ENCODE measurements at regions not wholly inside any gene's neighbourhood (a gene's known extent, or its start where the extent isn't known, plus 50 kb on each side); places are given as distances from the start of the nearest gene placed in this dataset.

- Histone ChIP-seq H3K36me3 (ENCODE audit: insufficient read depth, insufficient read length, low read length) (no peaks in the 10 kb centered on the region), H3K4me3 (ENCODE audit: insufficient read length, low read depth) (no peak overlapping the region), H3K9ac (ENCODE audit: insufficient read length, low read depth) (no peak overlapping the region), H3K27me3 (ENCODE audit: insufficient read depth, insufficient read length) (no peaks in the 10 kb centered on the region), H3K9me3 (ENCODE audit: insufficient read depth, low read length) (peaks cover 4% of the 10 kb centered on the region; the same call in 1 of the 2 replicates), H3K4me1 (ENCODE audit: insufficient read depth, insufficient read length) (no peaks in the 10 kb centered on the region)
- TF ChIP-seq ZNF274 (IDR thresholded peaks at IDR 0.05; ENCODE audit: low read depth, low read length): no peak
- no peak for TF ChIP-seq SUZ12 (IDR thresholded peaks at IDR 0.05; ENCODE audit: extremely low read depth, insufficient read depth, insufficient read length)
- TF ChIP-seq YY1 (IDR thresholded peaks at IDR 0.05; ENCODE audit: insufficient read depth, insufficient read length): no peak
- no peak for DNase-seq (ENCODE audit: low read depth, low spot score)
Observed at GRCh38 chr2:12636837-12637581, 79.7 kb upstream of the TRIB2 start.

DNA sequence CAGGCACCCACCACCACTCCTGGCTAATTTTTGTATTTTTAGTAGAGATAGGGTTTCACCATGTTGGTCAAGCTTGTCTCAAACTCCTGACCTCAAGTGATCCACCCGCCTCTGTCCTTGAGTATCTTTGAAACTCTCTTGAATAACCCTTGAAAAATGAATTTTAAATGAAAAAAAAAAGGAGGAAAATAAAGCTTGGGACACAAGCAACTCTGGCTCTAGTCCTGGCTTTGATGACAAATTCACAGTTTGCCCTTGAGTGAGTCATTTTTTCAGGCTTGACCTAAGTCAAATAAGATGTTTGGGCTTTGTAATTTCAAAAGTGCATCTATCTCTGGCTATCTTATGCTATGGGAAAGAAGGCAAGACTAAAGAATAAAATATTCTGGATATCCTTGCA is 79.0 kb upstream of the TRIB2 start:
- Histone ChIP-seq H3K36me3 (ENCODE audit: insufficient read depth, insufficient read length, low read length) (no peaks in the 10 kb centered on the region), H3K9ac (ENCODE audit: insufficient read length, low read depth) (no peak overlapping the region), H3K4me1 (ENCODE audit: insufficient read depth, insufficient read length) (no peaks in the 10 kb centered on the region), H3K27me3 (ENCODE audit: insufficient read depth, insufficient read length) (no peaks in the 10 kb centered on the region), H3K9me3 (ENCODE audit: insufficient read depth, low read length) (no peaks in the 10 kb centered on the region; the same call in 1 of the 2 replicates), H3K4me3 (ENCODE audit: insufficient read length, low read depth) (no peak overlapping the region)
- DNase-seq (ENCODE audit: low read depth, low spot score): no peak
- no peak for TF ChIP-seq ZNF274 (IDR thresholded peaks at IDR 0.05; ENCODE audit: low read depth, low read length)
- TF ChIP-seq SUZ12 (IDR thresholded peaks at IDR 0.05; ENCODE audit: extremely low read depth, insufficient read depth, insufficient read length): no peak
- TF ChIP-seq YY1 (IDR thresholded peaks at IDR 0.05; ENCODE audit: insufficient read depth, insufficient read length): no peak

DNA sequence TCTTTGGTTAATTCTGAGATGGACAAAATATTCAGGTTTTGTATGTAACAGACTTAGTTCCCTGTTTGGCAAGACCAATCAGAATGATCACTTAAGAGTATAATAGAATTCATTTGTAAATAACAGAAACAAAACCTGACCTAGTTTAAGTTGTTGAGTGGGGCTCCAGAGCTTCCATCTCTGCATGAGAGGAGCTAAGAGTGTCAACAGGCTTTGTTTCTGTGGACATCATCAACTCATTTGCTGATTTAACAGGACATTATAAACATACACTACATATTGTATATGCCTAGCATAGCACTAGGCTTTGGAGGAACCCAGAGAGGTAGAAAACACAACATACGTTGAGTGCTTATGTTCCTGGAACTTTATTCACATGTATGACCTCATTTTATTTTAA is 75.3 kb upstream of the TRIB2 start:
- H3K4me3 ChIP-seq (ENCODE audit: insufficient read length, low read depth): no peak overlapping the region
- no peaks in the 10 kb centered on the region for H3K27me3 ChIP-seq (ENCODE audit: insufficient read depth, insufficient read length)
- peaks cover 10% of the 10 kb centered on the region; the same call in 1 of the 2 replicates for H3K9me3 ChIP-seq (ENCODE audit: insufficient read depth, low read length)
- TF ChIP-seq ZNF274 (IDR thresholded peaks at IDR 0.05; ENCODE audit: low read depth, low read length) (no peak), SUZ12 (IDR thresholded peaks at IDR 0.05; ENCODE audit: extremely low read depth, insufficient read depth, insufficient read length) (no peak), YY1 (IDR thresholded peaks at IDR 0.05; ENCODE audit: insufficient read depth, insufficient read length) (no peak)
- H3K4me1 ChIP-seq (ENCODE audit: insufficient read depth, insufficient read length): no peaks in the 10 kb centered on the region
- H3K9ac ChIP-seq (ENCODE audit: insufficient read length, low read depth): no peak overlapping the region
- H3K36me3 ChIP-seq (ENCODE audit: insufficient read depth, insufficient read length, low read length): no peaks in the 10 kb centered on the region
- no peak for DNase-seq (ENCODE audit: low read depth, low spot score)

DNA sequence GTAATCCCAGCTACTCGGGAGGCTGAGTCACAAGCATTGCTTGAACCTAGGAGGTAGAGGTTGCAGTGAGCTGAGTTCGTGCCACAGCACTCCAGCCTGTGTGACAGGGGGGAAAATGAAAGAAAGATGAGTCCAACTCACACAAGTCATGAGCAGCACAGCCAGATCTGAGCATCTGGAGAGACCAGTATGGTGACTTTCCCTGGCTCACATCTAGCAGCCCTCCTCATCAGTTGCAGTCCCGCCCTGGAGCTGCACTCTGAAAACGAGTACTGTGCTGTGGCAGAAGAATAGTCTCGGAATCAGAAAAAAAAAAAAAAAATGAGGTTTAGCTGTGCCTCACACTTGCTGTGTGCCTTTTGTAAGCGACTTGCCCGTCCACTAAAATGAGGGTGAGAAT is 74.4 kb upstream of the TRIB2 start:
- H3K9me3 ChIP-seq (ENCODE audit: insufficient read depth, low read length): peaks cover 10% of the 10 kb centered on the region; the same call in 1 of the 2 replicates
- DNase-seq (ENCODE audit: low read depth, low spot score): no peak
- H3K36me3 ChIP-seq (ENCODE audit: insufficient read depth, insufficient read length, low read length): no peaks in the 10 kb centered on the region
- no peak overlapping the region for H3K9ac ChIP-seq (ENCODE audit: insufficient read length, low read depth)
- TF ChIP-seq ZNF274 (IDR thresholded peaks at IDR 0.05; ENCODE audit: low read depth, low read length) (no peak), YY1 (IDR thresholded peaks at IDR 0.05; ENCODE audit: insufficient read depth, insufficient read length) (no peak), SUZ12 (IDR thresholded peaks at IDR 0.05; ENCODE audit: extremely low read depth, insufficient read depth, insufficient read length) (no peak)
- no peak overlapping the region for H3K4me3 ChIP-seq (ENCODE audit: insufficient read length, low read depth)
- H3K4me1 ChIP-seq (ENCODE audit: insufficient read depth, insufficient read length): no peaks in the 10 kb centered on the region
- H3K27me3 ChIP-seq (ENCODE audit: insufficient read depth, insufficient read length): no peaks in the 10 kb centered on the region

- Histone ChIP-seq H3K9me3 (ENCODE audit: insufficient read depth, low read length) (peaks cover 10% of the 10 kb centered on the region; the same call in 1 of the 2 replicates), H3K9ac (ENCODE audit: insufficient read length, low read depth) (no peak overlapping the region), H3K4me1 (ENCODE audit: insufficient read depth, insufficient read length) (no peaks in the 10 kb centered on the region), H3K36me3 (ENCODE audit: insufficient read depth, insufficient read length, low read length) (no peaks in the 10 kb centered on the region), H3K27me3 (ENCODE audit: insufficient read depth, insufficient read length) (no peaks in the 10 kb centered on the region), H3K4me3 (ENCODE audit: insufficient read length, low read depth) (no peak overlapping the region)
- TF ChIP-seq YY1 (IDR thresholded peaks at IDR 0.05; ENCODE audit: insufficient read depth, insufficient read length) (no peak), SUZ12 (IDR thresholded peaks at IDR 0.05; ENCODE audit: extremely low read depth, insufficient read depth, insufficient read length) (no peak), ZNF274 (IDR thresholded peaks at IDR 0.05; ENCODE audit: low read depth, low read length) (no peak)
- DNase-seq (ENCODE audit: low read depth, low spot score): no peak
Observed at GRCh38 chr2:12642859-12643258, 73.9 kb upstream of the TRIB2 start.

DNA sequence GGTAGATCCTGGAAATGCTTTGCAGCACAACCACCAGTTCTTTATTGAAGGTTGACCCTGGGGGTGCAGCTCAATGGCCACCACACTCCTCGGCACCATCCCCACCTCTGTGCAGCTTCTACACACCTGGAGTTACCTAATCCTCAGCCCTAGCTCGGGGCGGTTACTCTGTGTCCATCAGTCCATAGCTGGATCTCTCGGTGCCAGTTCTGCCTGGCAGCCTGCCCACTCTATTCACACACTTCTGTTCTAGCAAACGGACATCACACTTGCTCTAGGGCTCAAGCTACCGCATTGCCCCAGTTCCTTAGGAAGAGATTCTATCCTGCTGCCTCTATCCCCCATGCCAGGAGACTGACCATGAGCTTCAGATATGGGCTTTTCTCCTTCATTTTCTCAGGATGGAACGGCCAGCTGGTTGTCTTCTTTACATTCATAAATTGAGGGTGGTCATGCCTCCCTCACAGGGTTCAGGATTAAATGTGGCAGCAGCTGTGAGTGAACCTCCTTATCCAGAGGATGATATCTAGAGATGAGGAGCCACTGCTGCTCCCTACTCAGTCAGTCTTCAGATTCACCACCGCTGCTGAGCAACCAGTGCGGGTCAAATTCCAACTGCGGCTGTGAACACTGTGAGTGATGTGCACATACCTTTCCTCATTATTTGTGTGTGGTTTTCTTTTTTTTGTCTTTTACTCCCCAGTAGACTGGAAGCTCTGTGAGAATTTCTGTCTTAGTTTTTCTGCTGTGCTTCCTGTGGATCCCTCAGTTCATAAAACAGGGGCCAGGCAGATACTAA is 66.9 kb upstream of the TRIB2 start:
- H3K9me3 ChIP-seq (ENCODE audit: insufficient read depth, low read length): peaks cover 10% of the 10 kb centered on the region; the same call in 1 of the 2 replicates
- TF ChIP-seq YY1 (IDR thresholded peaks at IDR 0.05; ENCODE audit: insufficient read depth, insufficient read length) (no peak), ZNF274 (IDR thresholded peaks at IDR 0.05; ENCODE audit: low read depth, low read length) (no peak), SUZ12 (IDR thresholded peaks at IDR 0.05; ENCODE audit: extremely low read depth, insufficient read depth, insufficient read length) (no peak)
- DNase-seq (ENCODE audit: low read depth, low spot score): no peak
- H3K4me1 ChIP-seq (ENCODE audit: insufficient read depth, insufficient read length): no peaks in the 10 kb centered on the region
- no peaks in the 10 kb centered on the region for H3K36me3 ChIP-seq (ENCODE audit: insufficient read depth, insufficient read length, low read length)
- H3K9ac ChIP-seq (ENCODE audit: insufficient read length, low read depth): no peak overlapping the region
- H3K27me3 ChIP-seq (ENCODE audit: insufficient read depth, insufficient read length): no peaks in the 10 kb centered on the region
- no peak overlapping the region for H3K4me3 ChIP-seq (ENCODE audit: insufficient read length, low read depth)

- no peak overlapping the region for H3K4me3 ChIP-seq (ENCODE audit: insufficient read length, low read depth)
- H3K4me1 ChIP-seq (ENCODE audit: insufficient read depth, insufficient read length): no peaks in the 10 kb centered on the region
- H3K27me3 ChIP-seq (ENCODE audit: insufficient read depth, insufficient read length): no peaks in the 10 kb centered on the region
- no peaks in the 10 kb centered on the region for H3K9me3 ChIP-seq (ENCODE audit: insufficient read depth, low read length)
- TF ChIP-seq SUZ12 (IDR thresholded peaks at IDR 0.05; ENCODE audit: extremely low read depth, insufficient read depth, insufficient read length) (no peak), ZNF274 (IDR thresholded peaks at IDR 0.05; ENCODE audit: low read depth, low read length) (no peak)
- no peak overlapping the region for H3K9ac ChIP-seq (ENCODE audit: insufficient read length, low read depth)
- H3K36me3 ChIP-seq (ENCODE audit: insufficient read depth, insufficient read length, low read length): no peaks in the 10 kb centered on the region
- no peak for DNase-seq (ENCODE audit: low read depth, low spot score)
Observed at GRCh38 chr2:12651641-12652040, 65.1 kb upstream of the TRIB2 start.
